ENCODE measurements at regions not wholly inside any gene's neighbourhood (a gene's known extent, or its start where the extent isn't known, plus 50 kb on each side); places are given as distances from the start of the nearest gene placed in this dataset.
"Not testable (repeated sequence)": the region's sequence is repeated elsewhere in the genome, so short reads cannot be mapped to it uniquely, and the experiment has no call there.

DNA sequence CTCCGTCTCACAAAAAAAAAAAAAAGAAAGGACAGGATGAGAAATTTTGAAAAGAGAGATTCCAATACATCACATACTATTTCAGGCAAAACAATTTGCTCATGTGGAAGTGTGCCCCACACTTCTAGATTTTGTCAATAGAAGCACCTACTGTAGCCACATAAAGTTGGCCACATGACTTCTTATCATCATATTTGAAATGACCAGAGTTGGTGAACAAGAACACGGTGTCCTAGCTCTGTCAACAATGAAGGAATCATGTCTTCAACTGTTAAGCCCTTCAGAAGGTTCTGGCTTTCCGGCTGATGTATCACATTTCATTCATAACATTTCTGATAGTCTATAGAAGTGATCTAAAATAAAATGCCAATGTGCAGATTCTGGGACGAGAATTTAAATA is 534.5 kb downstream of the TMEM114 start:
- DNase-seq (ENCODE audit: low read depth), result no peak

DNA sequence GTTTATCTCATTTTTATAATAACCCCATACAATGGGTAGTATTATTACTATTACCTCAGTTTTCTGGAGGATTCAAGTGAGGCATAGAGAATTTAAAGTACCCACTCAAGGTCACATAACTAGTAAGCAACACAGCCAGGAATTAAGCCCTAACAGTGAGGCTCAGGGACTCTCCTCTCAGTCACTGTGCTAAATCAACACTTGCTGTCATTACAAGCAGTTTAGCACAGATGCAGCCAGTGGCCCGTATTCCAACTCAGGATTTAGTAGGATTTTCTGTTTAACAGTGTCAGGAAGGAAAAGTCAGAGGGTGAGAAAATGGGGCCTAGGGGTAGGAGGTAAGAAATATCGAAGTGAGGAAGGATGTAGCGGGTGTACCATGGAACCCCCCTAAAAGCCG is 536.9 kb downstream of the TMEM114 start:
- DNase-seq (ENCODE audit: low read depth), result no peak

DNA sequence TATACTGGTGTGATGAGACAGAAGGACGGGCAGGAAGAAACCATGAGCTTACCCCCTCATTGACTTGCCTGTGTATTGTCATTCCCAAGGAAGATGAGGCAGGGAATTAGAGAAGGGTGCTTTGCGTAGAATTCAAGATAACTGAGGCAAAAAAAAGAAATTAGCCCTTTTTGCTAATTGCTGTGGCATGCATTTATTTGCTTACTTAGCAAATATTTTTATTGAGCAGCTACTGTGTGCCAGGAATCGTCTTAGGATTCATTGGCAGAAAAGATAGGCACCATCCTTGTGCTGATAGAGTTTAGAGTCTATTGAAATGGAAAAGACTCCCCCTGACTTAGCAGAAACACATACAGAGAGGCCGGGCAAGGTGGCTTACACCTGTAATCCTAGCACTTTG is 541.9 kb downstream of the TMEM114 start:
- no peak for DNase-seq (ENCODE audit: low read depth)

DNA sequence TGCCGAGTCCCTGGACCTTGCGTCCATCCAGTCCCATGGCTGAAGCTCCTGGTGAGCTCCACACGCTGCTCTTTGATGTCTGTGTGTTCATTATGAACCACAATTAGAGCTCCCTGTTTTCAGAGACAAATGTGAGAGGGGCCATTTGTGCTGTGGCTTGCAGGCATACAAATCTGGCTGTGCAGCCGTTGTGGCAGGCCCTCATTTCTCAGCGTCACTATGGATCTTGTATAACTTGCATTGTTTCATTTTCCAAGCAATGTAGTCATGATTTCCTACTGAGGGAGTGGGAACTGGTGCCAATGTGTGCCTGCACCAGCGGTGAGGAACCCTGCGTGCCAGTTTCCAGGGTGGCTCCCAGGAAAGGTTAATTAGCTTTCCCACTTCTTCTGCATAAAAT is 542.6 kb downstream of the TMEM114 start:
- DNase-seq (ENCODE audit: low read depth), result no peak

DNA sequence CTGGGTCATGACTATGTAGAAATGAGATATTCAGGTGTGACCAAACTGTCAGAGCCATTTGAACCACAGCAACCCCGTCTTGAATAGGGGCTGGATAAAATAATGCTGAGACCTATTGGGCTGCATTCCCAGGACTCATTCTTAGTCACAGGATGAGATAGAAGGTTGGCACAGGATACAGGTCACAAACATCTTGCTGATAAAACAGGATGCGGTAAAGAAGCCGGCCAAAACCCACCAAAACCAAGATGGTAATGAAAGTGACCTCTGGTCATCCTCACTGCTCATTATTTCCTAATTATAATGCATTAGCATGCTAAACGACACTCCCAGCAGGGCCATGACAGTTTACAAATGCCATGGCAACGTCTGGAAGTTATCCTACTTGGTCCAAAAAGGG is 545.5 kb downstream of the TMEM114 start:
- DNase-seq (ENCODE audit: low read depth), result no peak

DNA sequence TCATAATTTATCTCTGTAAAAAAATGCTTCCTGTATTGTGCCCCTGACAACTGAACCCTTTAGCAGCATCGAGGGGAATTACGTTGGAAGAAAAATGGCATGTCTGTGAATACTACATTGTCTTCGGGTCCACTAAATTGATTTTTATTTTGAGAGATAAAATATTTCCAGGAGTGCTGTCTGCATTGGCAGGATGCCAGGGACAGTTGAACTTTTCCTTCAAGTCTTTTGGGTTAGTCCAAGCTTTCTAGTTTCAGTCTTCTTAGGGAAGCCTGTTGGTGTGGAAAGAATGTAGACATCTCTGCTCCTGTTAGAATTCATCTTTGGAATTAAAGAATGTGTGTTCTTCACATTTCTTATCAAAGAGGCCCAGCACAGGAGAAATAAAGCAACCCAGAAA is 557.9 kb downstream of the TMEM114 start:
- DNase-seq (ENCODE audit: low read depth), result no peak

DNA sequence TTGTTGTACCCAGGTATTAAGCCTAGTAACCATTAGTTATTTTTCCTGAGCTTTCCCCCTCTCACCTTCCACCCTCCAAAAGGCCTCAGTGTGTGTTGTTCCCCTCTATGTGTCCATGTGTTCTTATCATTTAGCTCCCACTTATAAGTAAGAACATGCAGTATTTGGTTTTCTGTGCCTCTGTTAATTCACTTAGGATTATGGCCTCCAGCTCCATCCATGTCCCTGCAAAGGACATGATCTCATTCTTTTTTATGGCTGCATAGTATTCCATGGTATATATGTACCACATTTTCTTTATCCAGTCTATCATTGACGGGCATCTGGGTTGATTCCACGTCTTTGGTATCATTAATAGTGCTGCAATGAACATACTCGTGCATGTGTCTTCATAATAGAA is 560.3 kb downstream of the TMEM114 start:
- not testable (repeated sequence) for DNase-seq (ENCODE audit: low read depth)

DNA sequence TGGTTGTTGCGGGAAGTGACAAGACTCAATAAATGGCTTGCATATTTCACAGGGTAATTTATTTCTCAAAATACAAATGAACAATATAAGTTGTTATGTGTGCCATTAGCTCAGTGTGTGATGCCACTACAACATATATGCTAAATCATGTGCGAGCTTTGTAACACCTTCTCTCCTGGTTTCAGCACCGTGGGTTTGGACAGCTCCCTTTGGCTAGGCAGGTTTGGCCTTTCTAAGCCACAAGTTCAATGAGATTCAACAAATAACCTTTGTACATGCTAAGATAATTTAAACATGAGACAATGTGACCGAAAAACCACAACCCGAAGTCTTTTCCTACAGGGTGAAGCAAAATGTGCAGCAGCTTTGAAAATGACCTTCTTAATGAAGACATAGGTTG is 563.9 kb downstream of the TMEM114 start:
- DNase-seq (ENCODE audit: low read depth), result no peak

DNA sequence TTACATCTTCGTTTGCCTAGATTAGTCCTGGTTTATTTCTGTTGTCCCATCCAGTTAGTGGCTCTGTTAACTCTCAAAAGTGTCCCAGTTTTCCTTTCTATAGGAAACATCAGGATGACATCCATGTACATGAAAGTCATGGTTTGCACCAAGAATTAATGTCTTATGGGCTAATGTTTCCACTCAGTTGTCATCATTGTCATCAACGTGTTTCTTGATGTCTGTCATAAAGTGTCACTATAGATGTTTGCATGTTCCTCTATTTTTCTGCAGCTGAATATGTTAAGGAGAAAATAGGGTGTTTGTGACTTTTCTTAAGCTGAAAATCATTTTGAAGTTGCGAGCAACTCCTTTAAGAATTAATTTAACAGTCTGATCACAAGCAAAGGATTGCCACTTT is 567.0 kb downstream of the TMEM114 start:
- DNase-seq (ENCODE audit: low read depth), result no peak

DNA sequence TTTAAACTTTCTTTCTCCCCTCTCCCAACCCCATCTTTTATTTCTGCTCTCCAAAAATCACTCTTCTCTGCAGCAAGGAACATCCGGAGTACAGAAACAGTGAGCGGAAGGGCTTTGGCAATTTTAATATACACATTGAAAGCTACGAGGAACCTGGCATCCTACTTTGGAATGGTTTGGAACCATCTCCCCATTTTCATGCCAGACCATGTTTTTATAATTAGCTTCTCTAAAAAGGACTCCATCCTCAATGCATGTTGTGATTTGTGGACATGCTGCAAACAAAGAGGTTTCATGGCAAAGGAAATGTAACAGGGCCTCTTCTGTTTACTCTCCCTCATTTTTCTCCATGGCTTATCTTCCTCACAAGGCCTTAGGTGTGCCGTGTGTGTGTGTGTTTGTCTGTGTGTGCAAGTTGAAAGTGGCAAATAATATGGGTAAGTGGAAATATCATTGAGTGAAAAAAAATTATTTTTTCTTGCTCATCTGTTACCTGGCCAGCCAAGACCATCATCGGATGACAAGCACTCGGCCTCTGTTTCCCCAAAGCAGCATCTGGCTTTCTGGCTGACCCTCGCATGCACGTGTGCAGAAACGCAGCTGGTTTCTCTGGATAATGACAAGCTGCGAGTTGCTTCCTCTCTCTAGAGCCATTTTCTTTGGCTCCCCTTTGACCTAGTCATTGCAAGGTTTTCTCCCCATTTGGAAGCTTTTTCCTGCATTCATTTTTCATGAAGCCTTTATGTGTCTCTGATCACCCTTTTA is 585.0 kb downstream of the TMEM114 start:
- DNase-seq (ENCODE audit: low read depth), result no peak

DNA sequence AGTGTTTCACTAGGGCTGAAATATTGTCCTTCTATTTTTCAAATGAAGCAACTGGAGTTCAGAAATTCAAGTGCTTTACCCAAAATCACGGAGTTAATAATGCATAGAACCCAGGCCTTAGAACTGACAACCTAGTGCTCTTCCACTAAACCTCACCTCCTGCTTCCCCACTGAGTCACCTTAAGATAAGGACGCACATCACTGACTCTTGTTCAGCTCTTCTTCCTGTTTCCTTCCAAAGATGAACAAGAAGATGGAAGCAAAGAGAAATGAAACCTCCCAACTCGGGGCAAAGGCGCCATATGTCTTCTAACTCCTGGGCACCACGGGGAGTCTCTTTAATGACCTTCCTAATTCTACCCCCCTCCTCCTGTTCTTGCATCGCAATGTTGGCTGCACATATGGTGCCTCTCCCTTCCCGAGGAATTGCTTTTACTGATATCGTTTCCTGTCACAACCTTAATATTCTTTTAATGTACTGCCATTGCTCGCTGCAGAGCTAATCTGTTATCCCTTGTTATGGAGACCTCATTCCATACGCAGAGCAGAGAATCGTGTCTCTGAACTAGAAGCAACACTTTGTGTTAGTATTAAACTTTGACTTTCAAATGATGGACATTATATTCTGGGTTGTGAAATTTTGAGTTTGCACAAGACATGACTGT is 591.4 kb downstream of the TMEM114 start:
- no peak for DNase-seq (ENCODE audit: low read depth)

DNA sequence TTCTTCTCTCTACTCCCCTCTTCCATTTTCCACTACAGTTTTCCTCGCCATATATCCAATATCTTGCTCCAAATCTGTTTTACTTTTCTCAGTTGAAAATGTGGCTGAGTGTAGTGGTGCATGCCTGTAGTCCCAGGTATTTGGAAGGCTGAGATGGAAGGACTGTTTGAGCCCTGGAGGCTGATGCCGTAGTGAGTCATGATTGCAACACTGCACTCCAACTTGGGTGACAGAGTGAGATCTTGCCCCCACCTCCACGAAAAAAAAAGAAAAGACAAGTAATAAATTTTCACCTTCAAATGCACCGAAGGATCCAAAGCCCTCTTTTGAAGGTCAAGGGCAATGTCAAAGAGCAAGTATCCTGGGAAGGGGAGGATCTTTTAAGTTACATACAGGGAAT is 592.3 kb downstream of the TMEM114 start:
- no peak for DNase-seq (ENCODE audit: low read depth)

DNA sequence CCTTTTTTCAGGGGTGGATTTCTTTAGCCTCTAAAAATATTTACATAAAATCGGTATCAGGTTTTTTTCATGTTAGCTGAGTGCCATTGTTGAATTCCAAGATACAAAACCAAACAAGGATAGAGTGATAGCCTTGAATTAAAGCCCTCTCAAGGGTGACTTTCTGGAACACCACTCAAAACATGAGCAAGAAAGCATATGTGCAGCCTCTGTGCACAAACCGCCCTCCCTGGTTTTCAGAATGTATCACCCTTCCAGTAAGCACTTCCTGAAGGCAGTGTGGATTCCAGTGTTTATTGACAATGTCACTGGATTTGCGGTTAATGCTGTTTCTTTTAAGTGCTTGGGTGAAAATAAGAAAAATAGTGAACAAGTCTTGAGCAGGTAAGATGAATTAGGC is 597.7 kb downstream of the TMEM114 start:
- DNase-seq (ENCODE audit: low read depth), result no peak

DNA sequence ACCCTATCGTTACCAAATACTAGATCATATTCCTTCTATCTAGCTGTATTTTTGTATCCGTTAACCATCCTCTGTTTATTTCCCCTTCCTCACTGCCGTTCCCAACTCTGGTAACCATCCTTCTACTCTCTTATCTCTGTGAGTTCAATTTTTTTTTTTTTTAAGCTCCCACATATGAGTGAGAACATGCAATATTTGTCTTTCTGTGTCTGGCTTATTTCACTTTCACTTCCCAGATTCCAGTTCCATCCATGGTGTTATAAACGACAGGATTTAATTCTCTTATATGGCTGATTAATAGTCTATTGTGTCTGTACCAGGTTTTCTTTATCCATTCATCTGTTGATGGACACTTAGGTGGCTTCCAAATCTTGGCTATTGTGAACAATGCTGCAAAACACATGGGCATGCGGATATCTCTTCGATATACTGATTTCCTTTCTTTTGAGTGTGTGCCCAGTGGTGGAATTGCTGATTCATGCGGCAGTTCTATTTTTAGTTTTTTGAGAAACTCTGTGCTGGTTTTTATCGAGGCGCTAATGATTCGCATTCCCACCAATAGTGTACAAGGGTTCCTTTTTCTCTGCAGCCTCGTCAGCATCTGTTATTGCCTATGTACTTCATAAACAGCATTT is 599.6 kb downstream of the TMEM114 start:
- DNase-seq (ENCODE audit: low read depth), result no peak

DNA sequence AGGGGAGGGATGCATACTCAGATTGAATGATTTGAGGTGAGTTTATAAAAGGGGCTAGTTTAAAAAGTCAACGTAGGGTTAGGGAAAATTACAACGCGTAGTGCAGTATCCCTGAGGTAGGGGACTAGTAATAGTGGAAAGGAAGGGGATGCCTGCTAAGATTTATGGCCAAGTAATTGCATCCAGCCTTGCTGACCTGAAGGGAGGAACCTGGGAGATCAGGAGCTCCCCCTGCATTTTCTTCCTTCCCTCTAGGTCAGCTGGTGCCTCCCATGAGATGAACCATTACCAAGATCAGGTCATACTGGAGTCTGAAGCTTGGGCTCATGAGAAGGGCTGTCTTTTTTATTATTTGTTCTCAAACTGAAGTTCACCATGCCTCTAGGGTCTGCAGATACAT is 606.6 kb downstream of the TMEM114 start:
- DNase-seq (ENCODE audit: low read depth), result no peak

DNA sequence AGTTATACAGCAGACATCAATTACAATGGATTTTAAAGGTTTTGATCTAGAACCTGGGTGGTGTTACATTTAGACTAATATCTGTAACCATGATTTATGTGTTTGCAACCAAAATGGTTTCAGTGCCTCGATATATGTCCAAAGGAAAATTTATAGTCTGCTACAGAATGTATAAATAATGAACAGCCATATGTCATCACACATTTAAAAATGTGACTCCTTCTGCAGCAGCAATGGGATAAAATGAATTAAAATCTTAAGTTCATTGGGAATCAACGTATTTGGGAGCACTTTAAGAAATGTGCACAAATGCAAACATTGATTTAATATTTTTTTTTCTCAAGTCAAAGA is 610.2 kb downstream of the TMEM114 start:
- DNase-seq (ENCODE audit: low read depth), result no peak

DNA sequence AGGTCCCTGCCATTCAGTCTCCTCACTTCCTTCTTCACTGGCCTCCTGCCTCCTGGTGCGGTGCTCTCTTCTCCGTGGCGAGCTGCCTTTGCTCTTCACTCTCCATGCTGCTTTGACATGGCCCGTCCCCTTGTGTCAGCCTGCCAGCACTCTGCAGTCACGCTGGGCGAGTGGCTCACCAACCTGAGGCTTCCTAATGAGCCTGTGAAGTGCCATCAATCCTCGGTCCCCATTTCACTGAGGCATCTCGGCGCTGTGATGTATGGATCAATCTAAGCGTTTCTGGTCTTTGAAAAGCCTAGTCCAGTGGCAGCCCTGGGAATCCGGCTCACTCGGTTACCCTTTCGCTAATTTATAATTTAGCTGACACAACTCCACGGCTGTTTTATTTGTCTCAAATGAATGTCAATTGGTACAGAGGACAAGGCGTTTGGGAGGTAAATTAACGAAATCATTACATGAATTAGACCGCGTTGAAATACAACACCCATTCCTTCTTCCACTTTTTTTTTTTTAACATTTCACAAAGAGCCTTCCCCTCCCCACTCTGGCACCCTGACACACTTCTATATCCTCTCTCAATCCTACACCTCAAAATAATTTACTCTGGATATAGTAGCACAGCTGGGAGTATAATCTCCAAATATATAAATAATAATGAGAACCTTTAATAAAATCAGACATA is 610.7 kb downstream of the TMEM114 start:
- no peak for DNase-seq (ENCODE audit: low read depth)

DNA sequence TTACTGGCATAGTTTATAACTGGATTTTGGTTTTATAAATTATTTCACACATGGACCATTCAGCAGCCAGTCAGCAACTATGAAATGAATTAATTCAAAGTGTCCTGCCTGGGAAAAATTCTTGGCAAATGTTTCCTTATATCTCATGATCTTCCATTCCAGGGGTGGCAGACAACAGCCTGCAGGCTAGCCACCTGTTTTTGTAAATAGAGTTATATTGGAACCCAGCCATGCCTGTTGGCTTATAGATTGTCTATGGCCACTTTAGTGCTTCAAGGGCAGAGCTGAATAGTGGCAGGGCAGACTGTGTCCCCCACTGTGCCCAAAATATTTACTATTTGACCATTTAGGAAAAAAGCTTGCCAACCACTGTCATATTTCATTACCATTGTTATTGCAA is 613.7 kb downstream of the TMEM114 start:
- no peak for DNase-seq (ENCODE audit: low read depth)

DNA sequence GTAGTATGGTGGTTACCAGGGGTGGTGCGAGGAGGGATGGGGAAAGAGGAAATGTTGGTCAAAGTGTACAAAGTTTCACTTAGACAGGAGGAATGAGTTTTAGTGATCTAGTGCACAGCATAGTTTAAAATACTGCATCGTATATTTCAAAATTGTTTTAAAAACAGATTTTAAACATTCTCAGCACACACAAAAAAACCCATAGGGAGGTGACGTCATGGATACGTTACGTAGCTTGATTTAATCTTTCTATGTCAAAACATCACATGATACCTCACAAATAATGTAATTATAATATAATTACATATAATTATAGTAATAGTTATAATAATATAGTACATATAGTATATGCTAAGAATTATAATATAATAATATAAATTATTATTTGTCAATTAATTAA is 614.2 kb downstream of the TMEM114 start:
- DNase-seq (ENCODE audit: low read depth), result no peak

DNA sequence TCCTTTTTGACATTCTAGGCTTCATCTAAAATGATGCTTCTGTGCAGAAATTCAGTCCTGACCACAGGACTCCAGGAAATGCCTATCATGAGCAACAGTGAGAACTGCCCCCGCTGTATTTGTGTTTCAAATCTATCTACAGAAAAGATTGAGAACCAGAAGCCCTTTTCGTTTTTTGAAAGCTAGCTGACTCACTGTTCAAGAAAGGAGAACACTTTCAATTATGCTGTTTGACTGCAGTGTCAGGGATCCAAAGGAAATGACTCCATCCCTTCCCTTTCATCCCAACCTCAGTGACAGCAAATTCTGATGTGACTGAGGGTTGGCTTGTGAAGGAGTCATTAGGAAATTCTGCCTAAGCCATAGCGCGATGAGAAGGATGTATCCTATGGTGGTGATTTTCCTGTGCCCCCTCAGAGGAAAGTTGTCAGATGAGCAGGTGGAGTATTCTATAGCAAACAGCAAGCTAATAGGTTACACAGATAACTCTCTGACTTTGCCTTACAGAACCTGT is 622.3 kb downstream of the TMEM114 start:
- DNase-seq (ENCODE audit: low read depth), result no peak

DNA sequence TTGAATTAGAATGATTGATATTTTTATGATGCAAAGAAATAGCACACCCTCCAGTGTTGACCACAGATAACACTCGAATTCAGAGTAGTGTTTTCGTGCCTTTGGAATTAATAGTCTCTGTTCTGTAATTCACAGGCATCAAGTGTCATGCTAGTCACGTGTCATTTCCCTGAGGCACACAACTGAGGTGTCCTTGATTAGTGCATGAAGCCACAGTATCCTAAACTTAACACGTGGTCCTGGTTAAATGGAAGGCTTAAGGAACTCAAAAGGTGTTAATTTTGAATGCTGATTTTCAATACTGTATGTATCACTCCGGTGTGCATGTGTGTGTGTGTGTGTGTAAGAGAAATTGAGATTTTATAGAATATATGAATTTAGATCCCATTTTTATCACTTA is 625.6 kb downstream of the TMEM114 start:
- DNase-seq (ENCODE audit: low read depth), result no peak

DNA sequence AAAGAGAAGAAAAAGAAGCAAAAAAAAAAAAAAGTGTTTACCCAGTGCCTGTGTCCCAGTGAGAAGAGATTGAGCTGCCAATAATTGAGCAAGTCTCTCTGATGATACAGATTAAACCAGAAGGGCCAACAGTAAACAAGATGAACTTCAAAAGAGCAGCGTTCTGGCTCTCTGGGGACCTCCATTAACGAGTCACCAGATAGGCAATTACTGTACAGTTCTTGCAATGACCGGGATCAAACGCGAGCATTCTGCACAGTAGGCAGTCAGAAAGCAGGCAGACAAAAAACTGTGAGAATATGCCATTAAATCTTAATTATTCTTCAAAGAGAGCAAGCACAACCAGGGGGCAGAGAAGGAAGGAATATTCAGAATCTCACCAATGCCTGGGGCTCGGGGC is 626.1 kb downstream of the TMEM114 start:
- no peak for DNase-seq (ENCODE audit: low read depth)
